Brain microvascular endothelial cell (primary cell): ENCODE measurements at regions not wholly inside any gene's neighbourhood (a gene's known extent, or its start where the extent isn't known, plus 50 kb on each side); places are given as distances from the start of the nearest gene placed in this dataset.
"Not testable (repeated sequence)": the region's sequence is repeated elsewhere in the genome, so short reads cannot be mapped to it uniquely, and the experiment has no call there.

Experiments
- DNase-seq: peaks from one replicate; pipeline ENCODE4 v3.0.0-alpha.2; 2020
- H3K27ac ChIP-seq: fragments of 250-450 bp; sonication (Bioruptor Pico); 2 replicates; pipeline ENCODE4 v1.5.1; 2020; ENCODE audit warnings: mild to moderate bottlenecking, moderate library complexity
- H3K27me3 ChIP-seq: fragments of 250-450 bp; sonication (Bioruptor Pico); replicated peaks from 2 replicates; pipeline ENCODE4 v1.5.1; 2020; ENCODE audit warnings: mild to moderate bottlenecking
- H3K36me3 ChIP-seq: fragments of 250-450 bp; sonication (Bioruptor Pico); replicated peaks from 2 replicates; pipeline ENCODE4 v1.5.1; 2020; ENCODE audit warnings: mild to moderate bottlenecking
- H3K4me3 ChIP-seq: 2 replicates; pipeline ENCODE4 v1.5.1; 2011; ENCODE audit warnings: low read depth, mild to moderate bottlenecking, control low read depth, low read length, moderate library complexity
- in situ Hi-C: cut with HindIII; loops from 2 replicates; pipeline ENCODE4 v1.10.0; 2017; ENCODE audit warnings: low sequenced_read_pairs, low pct_ligation_motif_present
- TF ChIP-seq, protein P1 (sequence below): IDR thresholded peaks from 2 replicates; pipeline ENCODE4 v1.5.1; 2011; ENCODE audit warnings: low read depth, mild to moderate bottlenecking, moderate library complexity, low read length, control low read depth, inconsistent platforms; ENCODE audit errors: missing control alignments

DNA sequence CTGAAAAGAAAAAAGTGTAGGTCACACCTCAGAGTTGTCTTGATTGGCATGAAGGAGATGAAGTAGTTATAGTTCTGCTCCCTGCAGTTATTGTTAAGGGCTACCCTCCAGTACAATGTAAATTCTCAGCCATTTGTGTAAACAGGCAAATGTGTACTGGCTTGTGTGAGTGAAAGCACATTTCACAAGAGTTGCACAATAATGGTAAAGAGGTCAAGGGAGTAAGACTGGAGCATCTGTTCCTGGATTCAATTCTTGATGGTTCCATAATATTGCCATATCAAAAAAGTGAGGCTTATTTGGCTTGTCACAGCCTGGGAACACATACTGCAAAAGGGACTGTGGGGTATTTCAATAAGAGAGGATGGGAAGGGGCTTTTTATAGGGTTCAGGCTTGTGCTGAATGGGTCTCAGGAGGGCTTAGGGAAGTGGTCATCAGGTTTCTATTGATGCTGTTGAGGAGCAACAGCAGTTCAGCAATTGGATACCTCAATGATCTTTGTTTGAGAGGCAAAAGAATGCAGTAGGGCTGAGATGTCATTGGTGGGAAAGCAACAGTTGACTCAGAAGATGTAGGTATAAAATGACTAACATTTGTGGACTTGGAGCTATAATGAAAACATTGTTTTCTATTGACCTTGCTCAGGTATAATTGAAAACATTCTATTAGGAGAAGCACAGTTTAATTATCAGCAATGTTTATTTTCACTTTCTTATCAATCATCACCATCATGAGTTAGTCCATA is 402.6 kb downstream of the BCKDHB start:
- in situ Hi-C loops = no loop called here
- TF ChIP-seq, protein P1, sequence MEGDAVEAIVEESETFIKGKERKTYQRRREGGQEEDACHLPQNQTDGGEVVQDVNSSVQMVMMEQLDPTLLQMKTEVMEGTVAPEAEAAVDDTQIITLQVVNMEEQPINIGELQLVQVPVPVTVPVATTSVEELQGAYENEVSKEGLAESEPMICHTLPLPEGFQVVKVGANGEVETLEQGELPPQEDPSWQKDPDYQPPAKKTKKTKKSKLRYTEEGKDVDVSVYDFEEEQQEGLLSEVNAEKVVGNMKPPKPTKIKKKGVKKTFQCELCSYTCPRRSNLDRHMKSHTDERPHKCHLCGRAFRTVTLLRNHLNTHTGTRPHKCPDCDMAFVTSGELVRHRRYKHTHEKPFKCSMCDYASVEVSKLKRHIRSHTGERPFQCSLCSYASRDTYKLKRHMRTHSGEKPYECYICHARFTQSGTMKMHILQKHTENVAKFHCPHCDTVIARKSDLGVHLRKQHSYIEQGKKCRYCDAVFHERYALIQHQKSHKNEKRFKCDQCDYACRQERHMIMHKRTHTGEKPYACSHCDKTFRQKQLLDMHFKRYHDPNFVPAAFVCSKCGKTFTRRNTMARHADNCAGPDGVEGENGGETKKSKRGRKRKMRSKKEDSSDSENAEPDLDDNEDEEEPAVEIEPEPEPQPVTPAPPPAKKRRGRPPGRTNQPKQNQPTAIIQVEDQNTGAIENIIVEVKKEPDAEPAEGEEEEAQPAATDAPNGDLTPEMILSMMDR = no peak

DNA sequence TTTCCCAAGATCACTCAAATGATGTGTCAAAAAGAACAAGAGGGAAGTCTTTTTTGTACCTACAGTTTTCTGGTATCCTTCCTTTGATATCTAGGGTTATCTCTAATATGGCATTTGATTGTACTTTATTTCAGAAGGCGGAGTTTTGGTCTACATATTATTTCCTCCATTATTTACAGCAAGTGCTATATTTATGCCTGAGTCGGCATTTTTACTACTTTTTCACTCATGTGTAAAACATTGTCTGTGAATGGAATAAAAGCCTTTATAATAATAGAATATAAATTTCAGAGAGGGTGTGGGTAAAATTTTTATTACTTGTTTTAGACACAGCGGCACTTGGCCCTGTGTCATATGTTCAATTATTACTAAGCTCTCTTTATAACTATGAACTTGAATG is 398.4 kb downstream of the BCKDHB start:
- DNase-seq = no peak
- TF ChIP-seq, protein P1 = no peak
- no peak overlapping the region for H3K4me3 ChIP-seq
- in situ Hi-C loops = no loop called here
- no peak overlapping the region for H3K27ac ChIP-seq
- no peaks in the 10 kb centered on the region for H3K36me3 ChIP-seq
- H3K27me3 ChIP-seq = no peaks in the 10 kb centered on the region

More for the DNA sequence above, 402.6 kb downstream of the BCKDHB start:
- no peaks in the 10 kb centered on the region for H3K36me3 ChIP-seq
- H3K27me3 ChIP-seq = no peaks in the 10 kb centered on the region
- no peak overlapping the region for H3K4me3 ChIP-seq
- H3K27ac ChIP-seq = no peak overlapping the region
- no peak for DNase-seq

DNA sequence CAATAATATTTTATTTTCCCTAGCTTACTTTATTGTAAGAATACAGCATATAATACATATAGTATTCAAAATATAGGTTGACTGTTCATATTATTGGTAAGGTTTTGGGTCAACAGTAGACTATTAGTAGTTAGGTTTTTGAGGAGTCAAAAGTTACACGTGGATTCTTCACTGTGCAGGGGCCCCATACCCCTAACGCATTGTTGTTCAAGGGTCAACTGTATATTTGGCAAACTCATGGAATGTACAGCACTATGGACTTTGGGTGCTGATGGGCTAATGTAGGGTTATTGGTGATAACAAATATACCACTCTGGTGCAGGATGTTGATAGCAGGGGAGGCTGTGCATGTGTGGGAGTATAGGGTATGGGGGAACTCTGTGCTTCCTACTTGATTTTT is 397.2 kb downstream of the BCKDHB start:
- no peaks in the 10 kb centered on the region for H3K36me3 ChIP-seq
- TF ChIP-seq, protein P1 = no peak
- H3K27ac ChIP-seq = no peak overlapping the region
- no peak overlapping the region for H3K4me3 ChIP-seq
- H3K27me3 ChIP-seq = no peaks in the 10 kb centered on the region
- in situ Hi-C loops = no loop called here
- DNase-seq = no peak

GRCh38 chr6:80502871-80503270 is 396.4 kb downstream of the BCKDHB start:
- DNase-seq = no peak
- Histone ChIP-seq H3K4me3 (no peak overlapping the region), H3K27me3 (no peaks in the 10 kb centered on the region), H3K36me3 (no peaks in the 10 kb centered on the region), H3K27ac (no peak overlapping the region)
- TF ChIP-seq, protein P1 = no peak
- in situ Hi-C loops = no loop called here

GRCh38 chr6:80501636-80502035 is 395.2 kb downstream of the BCKDHB start:
- no peak for DNase-seq
- H3K27ac ChIP-seq = no peak overlapping the region
- no peaks in the 10 kb centered on the region for H3K27me3 ChIP-seq
- no peaks in the 10 kb centered on the region for H3K36me3 ChIP-seq
- in situ Hi-C loops = no loop called here
- no peak overlapping the region for H3K4me3 ChIP-seq
- TF ChIP-seq, protein P1 = no peak

GRCh38 chr6:80497696-80498486 is 391.4 kb downstream of the BCKDHB start:
- DNase-seq, H3K4me3 ChIP-seq, H3K27ac ChIP-seq, H3K27me3 ChIP-seq, in situ Hi-C loops, H3K36me3 ChIP-seq: not testable (repeated sequence)
